HL-60 (cell line): ENCODE measurements at regions not wholly inside any gene's neighbourhood (a gene's known extent, or its start where the extent isn't known, plus 50 kb on each side); places are given as distances from the start of the nearest gene placed in this dataset.

ENCODE experiments used
- DNase-seq, 2 experiments: peaks; one replicate each; pipeline ENCODE4 v3.0.0-alpha.2; 2010 to 2020; ENCODE audit warnings: low read depth in 1 of 2, low spot score in 1 of 2
- H3K27ac ChIP-seq: fragments of 250-450 bp; sonication (Bioruptor Pico); replicated peaks from 2 replicates; pipeline ENCODE4 v1.5.1; 2020; ENCODE audit warnings: mild to moderate bottlenecking, moderate library complexity
- H3K27me3 ChIP-seq: fragments of 250-450 bp; sonication (Bioruptor Pico); 2 replicates; pipeline ENCODE4 v1.5.1; 2021; ENCODE audit warnings: mild to moderate bottlenecking, moderate library complexity; ENCODE audit not compliant: insufficient read depth, poor library complexity, severe bottlenecking
- H3K4me3 ChIP-seq: replicated peaks from 2 replicates; pipeline ENCODE4 v1.5.1; 2011; ENCODE audit warnings: mild to moderate bottlenecking, control low read depth, low read length; ENCODE audit not compliant: insufficient read depth
- CTCF ChIP-seq: IDR thresholded peaks from one replicate; pipeline ENCODE4 v1.5.1; 2011; ENCODE audit warnings: low read length, control low read depth, inconsistent platforms; ENCODE audit not compliant: insufficient read depth
- GABPA ChIP-seq: IDR thresholded peaks from 2 replicates; pipeline ENCODE4 v1.6.1; 2012; ENCODE audit warnings: low read depth
- POLR2AphosphoS5 ChIP-seq: IDR thresholded peaks from 2 replicates; pipeline ENCODE4 v1.6.1; 2012; ENCODE audit warnings: low read depth
- REST ChIP-seq: IDR thresholded peaks from 2 replicates; pipeline ENCODE4 v1.6.1; 2012; ENCODE audit warnings: low read depth; ENCODE audit not compliant: insufficient replicate concordance
- SPI1 ChIP-seq: IDR thresholded peaks from 2 replicates; pipeline ENCODE4 v1.6.1; 2012; ENCODE audit warnings: low read depth, mild to moderate bottlenecking, borderline replicate concordance

- H3K27me3 ChIP-seq: no peaks in the 10 kb centered on the region
- no peak overlapping the region for H3K27ac ChIP-seq
- no peak overlapping the region for H3K4me3 ChIP-seq
- TF ChIP-seq REST (no peak), CTCF (no peak), GABPA (no peak), SPI1 (no peak), POLR2AphosphoS5 (no peak)
- no peak for DNase-seq
Observed at GRCh38 chr2:133862400-133862977, 294.2 kb upstream of the NCKAP5 start.

- TF ChIP-seq GABPA (no peak), SPI1 (no peak), CTCF (no peak), REST (no peak), POLR2AphosphoS5 (no peak)
- no peaks in the 10 kb centered on the region for H3K27me3 ChIP-seq
- no peak for DNase-seq
- H3K27ac ChIP-seq: no peak overlapping the region
- no peak overlapping the region for H3K4me3 ChIP-seq
Observed at GRCh38 chr2:133863106-133863800, 295.0 kb upstream of the NCKAP5 start.

GRCh38 chr2:133865141-133865540 lies 296.9 kb upstream of the NCKAP5 start:
- DNase-seq: no peak
- no peaks in the 10 kb centered on the region for H3K27me3 ChIP-seq
- H3K4me3 ChIP-seq: no peak overlapping the region
- TF ChIP-seq POLR2AphosphoS5: no peak
- TF ChIP-seq REST: no peak
- TF ChIP-seq SPI1: no peak
- H3K27ac ChIP-seq: no peak overlapping the region
